ENCODE measurements at regions not wholly inside any gene's neighbourhood (a gene's known extent, or its start where the extent isn't known, plus 50 kb on each side); places are given as distances from the start of the nearest gene placed in this dataset.
A peak's percentile ranks its signal among the peaks of the same experiment; 100 is the strongest.
"Not testable (repeated sequence)": the region's sequence is repeated elsewhere in the genome, so short reads cannot be mapped to it uniquely, and the experiment has no call there.

DNA sequence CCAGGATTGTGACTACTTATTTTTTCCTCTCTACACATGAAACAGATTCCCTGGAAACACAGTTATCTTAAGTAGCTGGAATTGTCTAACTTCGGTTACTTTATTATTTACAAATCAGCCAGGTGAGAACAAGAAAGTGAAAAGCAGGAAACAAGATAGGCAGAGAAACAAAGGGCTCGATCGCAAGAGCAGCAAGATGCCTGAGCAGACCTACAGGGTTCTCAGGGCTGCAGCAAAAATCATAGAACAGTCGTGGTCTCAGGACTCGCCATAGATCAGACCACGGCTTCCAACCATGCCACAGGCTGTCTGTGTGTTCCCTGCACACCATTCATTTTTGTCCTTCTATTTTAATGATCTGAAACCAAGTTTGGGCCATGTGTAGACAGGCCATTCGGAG lies 186.2 kb upstream of the NOTCH2NLA start:
- DNase-seq (ENCODE audit: low spot score) = not testable (repeated sequence)

GRCh38 chr1:146413911-146414310 lies 185.1 kb upstream of the NOTCH2NLA start:
- peak; percentile 0 for DNase-seq (ENCODE audit: low spot score)

DNA sequence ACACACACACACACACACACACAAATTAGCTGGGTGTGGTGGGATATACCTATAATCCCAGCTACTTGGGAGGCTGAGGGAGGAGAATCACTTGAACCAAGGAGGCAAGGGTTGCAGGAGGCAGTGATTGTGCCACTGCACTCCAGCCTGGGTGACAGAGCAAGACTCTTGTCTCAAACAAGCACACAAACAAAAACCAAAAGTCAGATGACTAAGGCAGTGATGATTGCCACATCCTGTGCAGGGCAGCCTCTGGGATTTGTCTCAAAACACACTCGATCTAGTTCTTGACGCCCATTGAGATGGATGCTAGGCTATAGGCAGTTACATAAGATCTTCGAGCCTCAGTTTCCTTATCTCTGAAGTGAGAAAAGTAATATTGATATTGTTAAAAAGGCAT lies 183.1 kb upstream of the NOTCH2NLA start:
- not testable (repeated sequence) for DNase-seq (ENCODE audit: low spot score)

GRCh38 chr1:146409817-146410441 lies 181.1 kb upstream of the NOTCH2NLA start:
- DNase-seq (ENCODE audit: low spot score) = peak; percentile 71

- DNase-seq (ENCODE audit: low spot score) = peak; percentile 0
These were observed 180.4 kb upstream of the NOTCH2NLA start for GRCh38 chr1:146409116-146409801.

GRCh38 chr1:146401281-146401825 lies 172.5 kb upstream of the NOTCH2NLA start:
- DNase-seq (ENCODE audit: low spot score) = peak; percentile 4

DNA sequence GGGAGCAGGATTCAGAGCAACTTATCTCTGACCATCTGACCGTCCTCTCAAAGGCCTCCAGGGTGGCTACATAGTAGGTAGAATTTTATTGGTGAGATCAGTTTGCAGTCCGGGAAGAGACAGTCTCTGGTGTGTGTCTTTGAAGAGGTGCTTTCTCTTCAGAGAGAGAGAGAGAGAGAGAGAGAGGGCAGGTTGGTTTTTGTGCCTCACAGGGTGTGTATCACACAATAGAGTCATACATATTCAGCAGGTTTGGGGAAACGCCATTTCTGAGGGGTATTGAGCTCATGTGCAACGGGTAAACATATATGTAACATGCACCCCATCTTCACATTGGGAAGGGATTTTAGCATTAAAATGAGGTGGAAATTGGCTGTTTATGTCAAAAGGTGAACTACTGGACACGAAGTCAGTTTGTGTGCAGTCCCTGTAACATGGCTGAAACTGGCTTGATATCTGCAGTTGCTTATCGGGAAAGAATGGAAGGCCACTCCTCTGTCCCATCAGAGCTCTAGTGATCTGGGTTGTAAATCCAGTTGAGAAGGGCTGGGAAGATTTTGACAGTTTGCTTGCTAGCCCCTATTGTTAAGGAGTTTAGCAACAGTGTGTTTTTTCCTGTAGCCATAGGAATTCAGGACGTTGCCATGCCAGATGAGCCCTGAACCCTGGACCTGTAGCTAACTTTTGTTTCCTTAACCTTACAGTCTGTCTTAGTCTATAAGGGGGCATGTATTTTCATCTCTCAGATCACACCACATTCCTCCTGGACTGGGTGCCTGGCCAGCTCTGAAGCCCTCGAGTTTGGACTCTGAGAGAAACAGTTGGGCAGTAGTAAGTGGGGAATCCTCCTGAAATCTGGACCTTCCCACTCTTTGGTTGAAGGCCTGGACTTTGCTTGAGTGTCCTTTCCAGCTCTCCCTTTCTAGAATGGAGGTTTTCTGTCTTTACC lies 171.6 kb upstream of the NOTCH2NLA start:
- DNase-seq (ENCODE audit: low spot score) = not testable (repeated sequence)

DNA sequence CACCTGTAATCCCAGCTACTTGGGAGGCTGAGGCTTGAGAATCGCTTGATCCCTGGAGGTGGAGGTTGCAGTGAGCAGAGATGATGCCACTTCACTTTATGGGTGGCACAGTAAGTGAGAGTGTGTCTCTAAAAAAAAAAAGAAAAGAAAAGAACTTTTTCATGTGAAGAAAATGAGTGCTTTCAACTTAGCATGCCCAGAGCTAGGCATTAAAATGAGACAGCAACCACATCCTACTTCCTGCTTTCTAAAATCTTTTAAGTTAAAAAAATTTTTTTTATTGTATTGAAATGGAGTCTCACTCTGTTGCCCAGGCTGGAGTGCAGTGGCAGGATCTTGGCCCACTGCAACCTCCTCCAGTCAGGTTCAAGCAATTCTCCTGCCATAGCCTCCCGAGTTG lies 170.4 kb upstream of the NOTCH2NLA start:
- not testable (repeated sequence) for DNase-seq (ENCODE audit: low spot score)

DNA sequence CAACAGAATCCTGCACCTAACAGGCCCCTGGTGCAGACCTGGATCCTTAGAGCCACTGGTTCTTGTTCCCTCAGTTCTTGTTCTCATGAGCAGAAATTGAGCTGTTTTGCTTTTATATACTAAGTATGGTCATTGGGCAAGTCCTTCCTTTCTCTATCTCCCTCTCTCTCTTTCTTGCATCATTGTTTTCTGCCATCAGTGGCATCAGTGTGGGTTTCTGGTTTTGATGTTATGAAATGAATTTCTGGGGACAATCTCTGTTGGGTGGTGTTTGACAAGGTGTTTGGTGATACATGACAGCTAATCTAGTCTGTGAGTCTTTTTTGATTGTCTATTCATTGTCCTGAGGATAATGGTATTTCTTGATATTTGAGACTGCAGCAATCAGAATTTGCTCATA lies 168.0 kb upstream of the NOTCH2NLA start:
- not testable (repeated sequence) for DNase-seq (ENCODE audit: low spot score)

DNA sequence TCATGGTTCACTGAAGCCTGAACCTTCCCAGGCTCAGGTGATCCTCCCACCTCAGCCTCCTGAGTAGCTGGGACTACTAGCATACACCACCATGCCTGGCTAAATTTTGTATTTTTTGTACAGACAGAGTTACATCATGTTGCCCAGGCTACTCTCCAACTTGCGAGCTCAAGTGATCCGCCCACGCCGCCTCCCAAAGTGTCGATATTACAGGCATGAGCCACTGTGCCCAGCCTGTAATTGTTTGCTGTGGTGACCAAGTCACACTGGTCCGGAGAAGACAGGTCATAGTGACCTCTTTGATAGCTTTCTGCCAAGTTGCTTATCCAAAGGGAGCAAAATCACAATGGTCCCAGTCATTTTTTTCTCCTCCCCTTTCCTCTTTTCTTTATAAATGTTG lies 167.4 kb upstream of the NOTCH2NLA start:
- DNase-seq (ENCODE audit: low spot score) = not testable (repeated sequence)

- not testable (repeated sequence) for DNase-seq (ENCODE audit: low spot score)
These were observed 165.0 kb upstream of the NOTCH2NLA start for GRCh38 chr1:146393796-146394195.

GRCh38 chr1:146393154-146393553 lies 164.3 kb upstream of the NOTCH2NLA start:
- not testable (repeated sequence) for DNase-seq (ENCODE audit: low spot score)

GRCh38 chr1:146389178-146389577 lies 160.4 kb upstream of the NOTCH2NLA start:
- DNase-seq (ENCODE audit: low spot score) = not testable (repeated sequence)

- DNase-seq (ENCODE audit: low spot score) = peak; percentile 12
These were observed 159.1 kb upstream of the NOTCH2NLA start for GRCh38 chr1:146387750-146388469.

DNA sequence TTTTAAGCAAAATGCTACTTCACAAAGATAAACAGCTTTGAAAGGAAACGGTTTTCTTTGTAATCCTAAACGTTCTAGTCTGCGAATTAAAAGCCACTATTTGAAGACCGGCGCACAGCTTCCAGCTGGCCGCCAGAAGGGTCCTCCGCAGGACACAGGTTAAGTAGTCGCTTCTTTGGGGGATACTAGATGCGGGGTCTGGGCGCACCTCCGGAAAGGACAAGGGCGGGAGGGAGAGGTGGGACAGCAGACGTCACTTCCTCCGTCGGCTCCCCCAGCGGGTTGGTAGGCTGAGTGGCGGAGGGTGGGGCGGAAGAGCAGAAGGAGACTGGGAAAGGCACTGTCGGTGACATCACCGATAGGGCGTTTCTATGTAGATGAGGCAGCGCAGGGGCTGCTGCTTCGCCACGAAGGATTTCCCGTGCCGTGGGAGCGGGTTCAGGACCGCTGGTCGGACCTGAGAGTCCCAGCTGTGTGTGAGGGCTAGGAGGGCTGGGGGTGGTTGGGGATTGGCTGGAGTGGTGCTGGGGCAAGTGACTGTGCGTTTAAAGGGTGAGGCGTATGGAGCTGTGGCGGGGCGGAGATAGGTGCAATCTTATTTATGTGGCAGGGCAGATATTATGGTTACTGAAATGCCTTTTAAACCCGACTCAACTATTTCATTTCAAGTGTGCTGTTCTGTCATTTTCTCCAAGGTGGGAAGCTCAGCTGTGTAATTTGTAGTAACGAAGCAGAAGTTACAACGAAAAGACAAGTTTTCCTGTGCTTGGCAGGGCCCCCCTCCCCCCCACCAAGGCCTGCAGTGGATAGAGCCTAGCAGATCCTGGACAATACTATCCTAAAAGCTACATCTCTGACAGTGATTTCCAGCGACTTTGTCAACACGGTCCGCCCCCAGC lies 158.3 kb upstream of the NOTCH2NLA start:
- DNase-seq (ENCODE audit: low spot score) = peak; percentile 95

DNA sequence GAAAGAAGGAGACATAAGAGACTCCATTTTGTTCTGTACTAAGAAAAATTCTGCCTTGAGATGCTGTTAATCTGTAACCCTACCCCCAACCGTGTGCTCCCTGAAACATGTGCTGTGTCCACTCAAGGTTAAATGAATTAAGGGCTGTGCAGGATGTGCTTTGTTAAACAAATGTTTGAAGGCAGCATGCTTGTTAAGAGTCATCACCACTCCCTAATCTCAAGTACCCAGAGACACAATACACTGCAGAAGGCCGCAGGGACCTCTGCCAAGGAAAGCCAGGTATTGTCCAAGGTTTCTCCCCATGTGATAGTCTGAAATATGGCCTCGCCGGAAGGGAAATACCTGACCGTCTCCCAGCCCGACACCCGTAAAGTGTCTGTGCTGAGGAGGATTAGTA lies 152.4 kb upstream of the NOTCH2NLA start:
- not testable (repeated sequence) for DNase-seq (ENCODE audit: low spot score)

DNA sequence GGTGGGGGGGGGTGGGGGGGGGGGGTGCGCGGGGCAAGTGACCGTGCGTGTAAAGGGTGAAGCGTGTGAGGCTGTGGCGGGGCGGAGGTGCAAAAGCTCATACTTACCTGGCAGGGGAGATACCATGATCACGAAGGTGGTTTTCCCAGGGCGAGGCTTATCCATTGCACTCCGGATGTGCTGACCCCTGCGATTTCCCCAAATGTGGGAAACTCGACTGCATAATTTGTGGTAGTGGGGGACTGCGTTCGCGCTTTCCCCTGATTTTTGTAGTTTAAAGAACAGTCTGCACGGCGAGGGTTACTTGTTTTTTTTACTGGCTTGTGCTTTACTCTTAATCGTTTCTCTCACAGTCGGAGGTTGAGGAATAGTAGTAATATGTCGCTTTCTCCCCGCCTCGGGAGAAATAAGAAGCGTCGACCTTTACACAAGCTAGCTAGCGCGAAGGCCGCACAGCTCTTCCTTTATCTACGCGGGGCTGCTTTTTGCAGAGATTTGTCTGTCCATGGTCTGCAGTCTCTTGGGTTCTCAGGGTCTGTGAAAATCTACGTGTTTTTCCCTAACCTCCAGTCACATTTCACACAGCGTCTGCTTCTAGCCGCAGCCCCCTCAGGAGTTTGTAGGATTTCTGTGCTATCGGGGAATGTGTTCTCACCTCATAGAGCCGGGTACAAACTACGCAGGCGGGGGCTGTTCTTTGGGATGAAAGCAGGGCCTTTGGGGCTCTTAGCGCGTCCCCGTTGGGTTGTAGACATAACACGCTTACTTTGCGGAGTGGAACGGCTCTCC lies 148.1 kb upstream of the NOTCH2NLA start:
- peak; percentile 98 for DNase-seq (ENCODE audit: low spot score)

DNA sequence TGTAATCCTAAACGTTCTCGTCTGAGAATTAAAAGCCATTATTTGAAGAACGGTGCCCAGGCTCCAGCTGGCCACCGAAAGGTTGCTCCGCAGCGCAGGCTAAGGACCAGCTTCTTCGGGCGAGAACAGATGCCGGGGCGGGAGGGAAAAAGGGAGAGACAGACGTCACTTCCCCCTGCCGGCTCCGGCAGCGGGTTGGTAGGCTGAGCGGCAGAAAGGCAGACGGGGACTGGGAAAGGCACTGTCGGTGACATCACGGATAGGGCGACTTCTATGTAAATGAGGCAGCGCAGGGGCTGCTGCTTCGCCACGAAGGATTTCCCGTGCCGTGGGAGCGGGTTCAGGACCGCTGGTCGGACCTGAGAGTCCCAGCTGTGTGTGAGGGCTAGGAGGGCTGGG lies 147.5 kb upstream of the NOTCH2NLA start:
- peak; percentile 63 for DNase-seq (ENCODE audit: low spot score)

GRCh38 chr1:146375108-146375507 lies 146.3 kb upstream of the NOTCH2NLA start:
- DNase-seq (ENCODE audit: low spot score) = not testable (repeated sequence)
